ENCODE measurements at regions not wholly inside any gene's neighbourhood (a gene's known extent, or its start where the extent isn't known, plus 50 kb on each side); places are given as distances from the start of the nearest gene placed in this dataset.
A peak's percentile ranks its signal among the peaks of the same experiment; 100 is the strongest.

DNA sequence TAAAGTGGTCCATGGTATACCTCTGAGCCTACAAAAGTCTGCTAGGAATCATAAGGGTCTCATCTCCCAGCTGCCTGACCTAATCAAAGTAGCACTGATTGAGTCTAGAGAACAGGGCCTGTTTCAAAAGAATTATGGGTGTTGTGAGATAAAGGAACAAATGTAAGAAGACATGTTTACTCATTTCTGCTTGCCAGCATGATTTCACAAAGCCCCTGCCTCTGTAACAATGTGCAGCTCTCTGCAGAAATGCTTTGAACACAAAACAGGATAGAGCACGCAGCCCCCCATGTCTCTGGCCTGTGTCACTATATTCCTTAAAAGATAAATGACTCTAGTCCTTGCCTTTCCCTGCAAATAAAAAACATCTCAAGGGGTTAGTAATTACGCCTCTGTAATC, 94.7 kb upstream of the IGSF10 start:
- Histone ChIP-seq H3K27ac (ENCODE audit: low read depth in 1 of 2, low read length in 1 of 2) (no peak overlapping the region), H3K9ac (ENCODE audit: insufficient read depth in 1 of 2, low read length in 2 of 2) (no peak overlapping the region), H3K9me3 (ENCODE audit: control insufficient read depth in 4 of 4, insufficient read depth in 3 of 4, low read length in 3 of 4) (no peaks in the 10 kb centered on the region), H3K27me3 (ENCODE audit: control insufficient read depth in 3 of 3, insufficient read depth in 3 of 3, low read length in 2 of 3) (no peaks in the 10 kb centered on the region), H3K36me3 (ENCODE audit: control insufficient read depth in 4 of 4, insufficient read depth in 4 of 4, low read length in 4 of 4) (no peaks in the 10 kb centered on the region), H3K4me3 (no peak overlapping the region), H3K4me1 (ENCODE audit: control insufficient read depth in 5 of 5, insufficient read depth in 5 of 5, low read length in 5 of 5) (peaks cover 0 to 29% (median 10%) of the 10 kb centered on the region in 5 donors)
- TF ChIP-seq, protein P1, sequence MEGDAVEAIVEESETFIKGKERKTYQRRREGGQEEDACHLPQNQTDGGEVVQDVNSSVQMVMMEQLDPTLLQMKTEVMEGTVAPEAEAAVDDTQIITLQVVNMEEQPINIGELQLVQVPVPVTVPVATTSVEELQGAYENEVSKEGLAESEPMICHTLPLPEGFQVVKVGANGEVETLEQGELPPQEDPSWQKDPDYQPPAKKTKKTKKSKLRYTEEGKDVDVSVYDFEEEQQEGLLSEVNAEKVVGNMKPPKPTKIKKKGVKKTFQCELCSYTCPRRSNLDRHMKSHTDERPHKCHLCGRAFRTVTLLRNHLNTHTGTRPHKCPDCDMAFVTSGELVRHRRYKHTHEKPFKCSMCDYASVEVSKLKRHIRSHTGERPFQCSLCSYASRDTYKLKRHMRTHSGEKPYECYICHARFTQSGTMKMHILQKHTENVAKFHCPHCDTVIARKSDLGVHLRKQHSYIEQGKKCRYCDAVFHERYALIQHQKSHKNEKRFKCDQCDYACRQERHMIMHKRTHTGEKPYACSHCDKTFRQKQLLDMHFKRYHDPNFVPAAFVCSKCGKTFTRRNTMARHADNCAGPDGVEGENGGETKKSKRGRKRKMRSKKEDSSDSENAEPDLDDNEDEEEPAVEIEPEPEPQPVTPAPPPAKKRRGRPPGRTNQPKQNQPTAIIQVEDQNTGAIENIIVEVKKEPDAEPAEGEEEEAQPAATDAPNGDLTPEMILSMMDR (IDR thresholded peaks at IDR 0.05; ENCODE audit: control extremely low read depth, extremely low read depth): no peak
- ATAC-seq (ENCODE audit: insufficient read depth, low FRiP score) (no peak), DNase-seq (peak; percentile 31 to 78 (median 66))
- WGBS, 2 donors: 83 to 89% methylated on average over 2 of the region's 2 CpGs

- Histone ChIP-seq H3K9ac (ENCODE audit: insufficient read depth in 1 of 2, low read length in 2 of 2) (no peak overlapping the region), H3K36me3 (ENCODE audit: control insufficient read depth in 4 of 4, insufficient read depth in 4 of 4, low read length in 4 of 4) (no peaks in the 10 kb centered on the region), H3K27me3 (ENCODE audit: control insufficient read depth in 3 of 3, insufficient read depth in 3 of 3, low read length in 2 of 3) (no peaks in the 10 kb centered on the region), H3K9me3 (ENCODE audit: control insufficient read depth in 4 of 4, insufficient read depth in 3 of 4, low read length in 3 of 4) (no peaks in the 10 kb centered on the region), H3K4me3 (no peak overlapping the region), H3K4me1 (ENCODE audit: control insufficient read depth in 5 of 5, insufficient read depth in 5 of 5, low read length in 5 of 5) (peaks cover 0 to 30% (median 10%) of the 10 kb centered on the region in 5 donors), H3K27ac (ENCODE audit: low read depth in 1 of 2, low read length in 1 of 2) (no peak overlapping the region)
- TF ChIP-seq, protein P1 (IDR thresholded peaks at IDR 0.05; ENCODE audit: control extremely low read depth, extremely low read depth): no peak
- 32 to 68% methylated on average over 3 of the region's 3 CpGs for WGBS, 2 donors
- ATAC-seq (ENCODE audit: insufficient read depth, low FRiP score) (no peak), DNase-seq (peak in 1 of 3 donors; percentile 66)
Observed at GRCh38 chr3:151553888-151554287, 93.0 kb upstream of the IGSF10 start.

DNA sequence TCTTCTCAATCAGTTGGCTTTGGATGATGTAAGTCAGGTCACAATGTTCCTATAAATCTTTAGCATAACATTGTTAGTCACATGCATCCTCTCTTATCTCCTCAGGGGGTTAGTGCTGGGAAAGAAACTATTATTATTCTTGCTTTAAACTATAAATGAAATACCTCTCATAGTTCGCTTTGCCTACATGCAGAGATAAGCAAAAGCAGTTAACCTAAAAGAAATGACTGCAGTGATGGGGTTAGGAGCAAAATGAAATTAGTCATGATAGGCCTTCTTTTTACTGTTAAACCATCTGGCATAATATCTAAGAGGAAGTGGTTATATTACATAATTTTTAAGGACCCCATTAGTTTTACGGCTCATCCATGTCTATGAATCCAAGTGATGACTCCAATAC, 91.7 kb upstream of the IGSF10 start:
- TF ChIP-seq, protein P1 (IDR thresholded peaks at IDR 0.05; ENCODE audit: control extremely low read depth, extremely low read depth): no peak
- Histone ChIP-seq H3K27ac (ENCODE audit: low read depth in 1 of 2, low read length in 1 of 2) (no peak overlapping the region), H3K9me3 (ENCODE audit: control insufficient read depth in 4 of 4, insufficient read depth in 3 of 4, low read length in 3 of 4) (no peaks in the 10 kb centered on the region), H3K4me3 (no peak overlapping the region), H3K36me3 (ENCODE audit: control insufficient read depth in 4 of 4, insufficient read depth in 4 of 4, low read length in 4 of 4) (no peaks in the 10 kb centered on the region), H3K27me3 (ENCODE audit: control insufficient read depth in 3 of 3, insufficient read depth in 3 of 3, low read length in 2 of 3) (no peaks in the 10 kb centered on the region), H3K4me1 (ENCODE audit: control insufficient read depth in 5 of 5, insufficient read depth in 5 of 5, low read length in 5 of 5) (peaks cover 0 to 35% (median 10%) of the 10 kb centered on the region in 5 donors), H3K9ac (ENCODE audit: insufficient read depth in 1 of 2, low read length in 2 of 2) (no peak overlapping the region)
- ATAC-seq (ENCODE audit: insufficient read depth, low FRiP score) (no peak), DNase-seq (no peak)
- WGBS, 2 donors: 49 to 74% methylated on average over 2 of the region's 2 CpGs

- H3K9ac ChIP-seq (ENCODE audit: insufficient read depth in 1 of 2, low read length in 2 of 2): no peak overlapping the region
- 87 to 89% methylated on average over 5 of the region's 5 CpGs for WGBS, 2 donors
- H3K4me1 ChIP-seq (ENCODE audit: control insufficient read depth in 5 of 5, insufficient read depth in 5 of 5, low read length in 5 of 5): peaks cover 0 to 46% (median 1%) of the 10 kb centered on the region in 5 donors
- no peaks in the 10 kb centered on the region for H3K9me3 ChIP-seq (ENCODE audit: control insufficient read depth in 4 of 4, insufficient read depth in 3 of 4, low read length in 3 of 4)
- H3K27ac ChIP-seq (ENCODE audit: low read depth in 1 of 2, low read length in 1 of 2): peak overlapping the region in 1 of 2 donors; percentile 33
- TF ChIP-seq, protein P1 (IDR thresholded peaks at IDR 0.05; ENCODE audit: control extremely low read depth, extremely low read depth): no peak
- H3K4me3 ChIP-seq: no peak overlapping the region
- ATAC-seq (ENCODE audit: insufficient read depth, low FRiP score) (no peak), DNase-seq (no peak)
- H3K36me3 ChIP-seq (ENCODE audit: control insufficient read depth in 4 of 4, insufficient read depth in 4 of 4, low read length in 4 of 4): no peaks in the 10 kb centered on the region
- no peaks in the 10 kb centered on the region for H3K27me3 ChIP-seq (ENCODE audit: control insufficient read depth in 3 of 3, insufficient read depth in 3 of 3, low read length in 2 of 3)
Observed at GRCh38 chr3:151550642-151551041, 89.8 kb upstream of the IGSF10 start.

All from lung (tissue), 11 donors.